ENCODE measurements at regions not wholly inside any gene's neighbourhood (a gene's known extent, or its start where the extent isn't known, plus 50 kb on each side); places are given as distances from the start of the nearest gene placed in this dataset.

DNA sequence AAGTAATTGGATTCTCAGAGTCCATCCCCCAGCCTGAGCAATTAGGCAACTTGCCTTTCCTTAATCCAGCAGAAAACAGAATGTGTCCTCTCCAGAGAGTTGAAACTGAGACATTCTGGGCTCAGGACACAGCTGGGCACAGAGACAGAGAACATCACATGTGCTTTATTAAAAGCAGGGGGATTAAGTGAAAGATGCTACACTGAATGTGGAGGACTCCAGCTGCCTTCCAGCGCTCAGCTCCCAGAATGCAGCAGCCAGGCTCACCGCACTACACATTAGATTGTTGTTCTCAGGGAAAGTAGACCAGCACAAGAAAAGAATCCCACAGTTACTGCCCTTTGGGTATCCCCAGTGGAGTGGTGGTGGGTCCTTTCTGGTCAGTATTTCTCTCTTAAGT, 141.6 kb upstream of the IL12B start:
- TF ChIP-seq, protein P1, sequence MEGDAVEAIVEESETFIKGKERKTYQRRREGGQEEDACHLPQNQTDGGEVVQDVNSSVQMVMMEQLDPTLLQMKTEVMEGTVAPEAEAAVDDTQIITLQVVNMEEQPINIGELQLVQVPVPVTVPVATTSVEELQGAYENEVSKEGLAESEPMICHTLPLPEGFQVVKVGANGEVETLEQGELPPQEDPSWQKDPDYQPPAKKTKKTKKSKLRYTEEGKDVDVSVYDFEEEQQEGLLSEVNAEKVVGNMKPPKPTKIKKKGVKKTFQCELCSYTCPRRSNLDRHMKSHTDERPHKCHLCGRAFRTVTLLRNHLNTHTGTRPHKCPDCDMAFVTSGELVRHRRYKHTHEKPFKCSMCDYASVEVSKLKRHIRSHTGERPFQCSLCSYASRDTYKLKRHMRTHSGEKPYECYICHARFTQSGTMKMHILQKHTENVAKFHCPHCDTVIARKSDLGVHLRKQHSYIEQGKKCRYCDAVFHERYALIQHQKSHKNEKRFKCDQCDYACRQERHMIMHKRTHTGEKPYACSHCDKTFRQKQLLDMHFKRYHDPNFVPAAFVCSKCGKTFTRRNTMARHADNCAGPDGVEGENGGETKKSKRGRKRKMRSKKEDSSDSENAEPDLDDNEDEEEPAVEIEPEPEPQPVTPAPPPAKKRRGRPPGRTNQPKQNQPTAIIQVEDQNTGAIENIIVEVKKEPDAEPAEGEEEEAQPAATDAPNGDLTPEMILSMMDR (IDR thresholded peaks at IDR 0.05; ENCODE audit: insufficient read depth, low read depth, low read length, missing control alignments), result no peak
- no peak overlapping the region for H3K4me3 ChIP-seq (ENCODE audit: low read depth, low read length)
- DNase-seq (ENCODE audit: low read depth), result no peak

DNA sequence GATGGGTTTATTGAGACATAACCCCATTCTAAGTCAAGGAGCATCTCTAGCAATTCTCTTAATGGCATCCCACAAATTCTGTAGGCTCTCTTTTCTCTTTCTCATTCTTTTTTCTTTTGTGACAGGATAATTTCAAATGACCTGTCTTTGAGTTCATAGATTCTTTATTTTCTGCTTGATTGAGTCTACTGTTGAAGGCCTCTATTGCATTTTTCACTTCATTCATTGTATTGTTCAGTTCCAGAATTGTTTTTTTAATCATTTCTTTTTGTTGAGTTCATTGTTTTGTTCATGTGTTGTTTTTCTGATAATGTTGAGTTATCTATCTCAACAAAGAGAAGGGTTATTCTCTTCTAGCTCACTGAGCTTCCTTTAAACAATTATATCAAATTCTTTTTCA, 144.7 kb upstream of the IL12B start:
- no peak overlapping the region for H3K4me3 ChIP-seq (ENCODE audit: low read depth, low read length)
- TF ChIP-seq, protein P1 (IDR thresholded peaks at IDR 0.05; ENCODE audit: insufficient read depth, low read depth, low read length, missing control alignments), result no peak
- DNase-seq (ENCODE audit: low read depth), result no peak

DNA sequence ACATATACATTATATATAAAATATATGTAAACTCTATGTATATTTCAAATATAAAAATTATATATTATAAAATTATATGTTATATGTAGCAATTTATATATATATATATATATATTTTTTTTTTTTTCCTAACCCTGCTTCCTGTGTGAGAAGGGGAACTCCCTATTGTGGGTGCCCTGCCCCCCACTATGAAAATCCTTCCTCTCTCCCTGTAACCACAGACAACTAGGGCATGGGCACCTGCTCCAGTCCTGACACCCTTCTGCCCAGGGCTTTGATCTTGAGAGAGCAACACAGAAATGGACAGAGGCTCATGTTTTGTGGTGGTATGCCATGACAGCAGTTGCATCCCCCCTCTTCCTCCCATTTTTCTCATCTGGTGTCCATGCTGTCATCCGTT, 148.7 kb upstream of the IL12B start:
- no peak for DNase-seq (ENCODE audit: low read depth)
- TF ChIP-seq, protein P1 (IDR thresholded peaks at IDR 0.05; ENCODE audit: insufficient read depth, low read depth, low read length, missing control alignments), result no peak
- no peak overlapping the region for H3K4me3 ChIP-seq (ENCODE audit: low read depth, low read length)

DNA sequence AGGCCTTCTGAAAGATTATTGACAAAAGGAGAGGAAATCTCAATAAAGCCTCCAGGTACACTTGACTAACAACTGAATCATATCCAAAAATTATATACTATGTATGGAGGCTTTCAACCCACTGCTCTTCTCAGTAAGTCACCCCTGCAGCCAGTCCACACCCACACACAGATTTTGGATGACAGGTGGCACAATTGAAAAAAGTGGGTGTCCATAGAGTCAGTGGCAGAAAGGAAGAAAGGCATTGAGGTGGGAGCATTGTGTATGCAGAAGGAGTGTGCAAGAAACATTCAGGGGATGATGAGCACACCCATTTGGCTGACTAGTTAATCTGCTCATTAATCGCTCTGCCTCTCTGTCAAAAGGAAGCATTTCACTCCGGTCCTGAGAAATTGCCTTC, 150.6 kb upstream of the IL12B start:
- TF ChIP-seq, protein P1 (IDR thresholded peaks at IDR 0.05; ENCODE audit: insufficient read depth, low read depth, low read length, missing control alignments), result no peak
- H3K4me3 ChIP-seq (ENCODE audit: low read depth, low read length), result no peak overlapping the region
- DNase-seq (ENCODE audit: low read depth), result no peak

DNA sequence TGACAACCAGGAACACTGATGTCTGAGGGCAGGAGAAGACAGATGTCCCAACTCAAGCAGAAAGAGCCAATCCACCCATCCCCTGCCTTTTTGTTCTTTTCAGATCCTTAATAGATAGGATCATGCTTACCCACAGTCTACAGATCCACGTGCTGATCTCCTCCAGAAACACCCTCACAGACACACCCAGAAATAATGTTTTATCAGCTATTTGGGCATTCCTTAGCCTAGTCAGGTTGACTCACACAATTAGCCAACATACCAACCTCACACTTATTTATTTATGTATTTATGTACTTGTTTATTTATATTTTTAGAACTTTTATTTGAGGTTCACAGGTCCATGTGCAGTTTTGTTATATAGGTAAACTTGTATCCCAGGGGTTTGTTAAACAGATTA, 151.5 kb upstream of the IL12B start:
- DNase-seq (ENCODE audit: low read depth), result no peak
- H3K4me3 ChIP-seq (ENCODE audit: low read depth, low read length), result no peak overlapping the region
- TF ChIP-seq, protein P1 (IDR thresholded peaks at IDR 0.05; ENCODE audit: insufficient read depth, low read depth, low read length, missing control alignments), result no peak

DNA sequence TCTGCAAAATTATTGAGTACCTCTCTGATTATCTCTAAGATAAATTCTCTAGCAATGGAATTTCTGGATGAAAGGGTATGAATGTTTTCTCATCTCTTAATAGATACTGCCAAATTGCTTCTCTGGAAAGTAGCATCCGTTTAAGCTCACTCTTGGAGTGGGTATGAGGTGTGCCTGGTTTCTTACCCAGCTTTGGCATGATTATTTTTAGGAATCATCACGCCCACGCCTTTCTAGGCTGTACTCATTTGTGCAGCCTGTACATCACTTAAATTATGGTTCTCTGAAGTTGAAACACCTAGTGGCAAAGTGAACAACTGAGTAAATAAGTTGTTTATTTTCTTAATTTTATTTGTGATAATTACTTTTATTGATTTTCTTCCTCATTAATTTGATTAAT, 156.5 kb upstream of the IL12B start:
- TF ChIP-seq, protein P1 (IDR thresholded peaks at IDR 0.05; ENCODE audit: insufficient read depth, low read depth, low read length, missing control alignments), result no peak

DNA sequence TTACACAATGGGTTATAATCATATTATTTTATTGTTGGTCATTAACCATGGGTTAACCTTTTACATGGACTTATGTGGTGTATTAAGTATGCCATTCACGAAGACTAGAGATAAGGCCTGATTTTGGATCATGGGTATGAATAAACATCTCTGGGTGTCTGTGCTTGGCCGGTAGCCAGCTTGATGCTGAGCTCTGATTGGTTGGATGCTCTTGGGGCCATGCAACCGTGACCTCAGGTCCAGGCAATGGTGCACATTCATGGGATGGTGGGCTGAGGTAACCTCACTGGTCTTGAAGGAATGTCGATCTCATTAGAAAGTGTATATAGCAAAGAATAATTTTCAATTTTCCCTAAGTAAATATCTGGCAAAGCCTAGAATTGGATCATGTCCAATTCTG, 158.2 kb upstream of the IL12B start:
- no peak overlapping the region for H3K4me3 ChIP-seq (ENCODE audit: low read depth, low read length)
- TF ChIP-seq, protein P1 (IDR thresholded peaks at IDR 0.05; ENCODE audit: insufficient read depth, low read depth, low read length, missing control alignments), result no peak
- no peak for DNase-seq (ENCODE audit: low read depth)

More for the DNA sequence above, 156.5 kb upstream of the IL12B start:
- H3K4me3 ChIP-seq (ENCODE audit: low read depth, low read length), result no peak overlapping the region
- no peak for DNase-seq (ENCODE audit: low read depth)

All from GM12865 (cell line).